ENCODE measurements at regions not wholly inside any gene's neighbourhood (a gene's known extent, or its start where the extent isn't known, plus 50 kb on each side); places are given as distances from the start of the nearest gene placed in this dataset.

GRCh38 chr1:173353350-173353749, 123.8 kb upstream of the PRDX6 start:
- POLR2A ChIA-PET: no interaction called here
- no peak overlapping the region for H3K4me2 ChIP-seq
- ATAC-seq: no peak
- no peak overlapping the region for H3K4me3 ChIP-seq
- no peak for TF ChIP-seq RNF2 (IDR thresholded peaks at IDR 0.05; ENCODE audit: borderline replicate concordance, low read depth)
- no peak for TF ChIP-seq BHLHE40 (IDR thresholded peaks at IDR 0.05; ENCODE audit: low read depth, low read length)
- no peak for TF ChIP-seq TFCP2L1 (CRISPR knock-in tag; IDR thresholded peaks at IDR 0.05)
- TF ChIP-seq MYC (IDR thresholded peaks at IDR 0.05; ENCODE audit: borderline replicate concordance, low read length): no peak
- TF ChIP-seq FOSB (CRISPR knock-in tag; IDR thresholded peaks at IDR 0.05): no peak
- TF ChIP-seq BCL3 (IDR thresholded peaks at IDR 0.05): no peak
- TF ChIP-seq ATOH8 (CRISPR knock-in tag; IDR thresholded peaks at IDR 0.05; ENCODE audit: low read depth): no peak
- TF ChIP-seq POLR2A (IDR thresholded peaks at IDR 0.05; ENCODE audit: low read length): no peak
- TF ChIP-seq ZNF302 (CRISPR knock-in tag; IDR thresholded peaks at IDR 0.05): no peak
- no peak for TF ChIP-seq ESRRA (IDR thresholded peaks at IDR 0.05; ENCODE audit: borderline replicate concordance, low read length)
- TF ChIP-seq CTCF (IDR thresholded peaks at IDR 0.05): no peak
- no peak for TF ChIP-seq FOXS1 (CRISPR knock-in tag; IDR thresholded peaks at IDR 0.05)
- no peak for TF ChIP-seq E2F6 (IDR thresholded peaks at IDR 0.05; ENCODE audit: borderline replicate concordance, low read depth)
- no peaks in the 10 kb centered on the region for H3K9me3 ChIP-seq
- DNase-seq (ENCODE audit: low read depth in 1 of 2, low spot score in 1 of 2): no peak
- CTCF ChIA-PET: no interaction called here
- peaks cover 7% of the 10 kb centered on the region; the same call in 1 of the 3 replicates for H3K4me1 ChIP-seq
- 83% methylated on average over 4 of the region's 4 CpGs for WGBS (ENCODE audit: missing lambda C conversion rate)
- no peak overlapping the region for H3K27ac ChIP-seq
- no peak for FAIRE-seq

- H3K9me3 ChIP-seq: no peaks in the 10 kb centered on the region
- H3K4me3 ChIP-seq: no peak overlapping the region
- FAIRE-seq (no peak), DNase-seq (ENCODE audit: low read depth in 1 of 2, low spot score in 1 of 2) (no peak), ATAC-seq (no peak)
- peaks cover 7% of the 10 kb centered on the region; the same call in 1 of the 3 replicates for H3K4me1 ChIP-seq
- ChIA-PET POLR2A (no interaction called here), CTCF (no interaction called here)
- H3K27ac ChIP-seq: no peak overlapping the region
- no peak overlapping the region for H3K4me2 ChIP-seq
- no peak for TF ChIP-seq EP300 (IDR thresholded peaks at IDR 0.05)
- no peak for TF ChIP-seq CHD2 (IDR thresholded peaks at IDR 0.05; ENCODE audit: low read length, partially characterized antibody)
- no peak for TF ChIP-seq MAZ (IDR thresholded peaks at IDR 0.05; ENCODE audit: borderline replicate concordance, low read depth, low read length)
- no peak for TF ChIP-seq JUN (IDR thresholded peaks at IDR 0.05)
- TF ChIP-seq HMGXB4 (CRISPR knock-in tag; IDR thresholded peaks at IDR 0.05; ENCODE audit: borderline replicate concordance): no peak
- TF ChIP-seq FOSL2 (IDR thresholded peaks at IDR 0.05): no peak
- no peak for TF ChIP-seq FOSL2 (CRISPR knock-in tag; IDR thresholded peaks at IDR 0.05)
- TF ChIP-seq FOSB (CRISPR knock-in tag; IDR thresholded peaks at IDR 0.05): no peak
- no peak for TF ChIP-seq HOXB5 (CRISPR knock-in tag; IDR thresholded peaks at IDR 0.05)
- WGBS (ENCODE audit: missing lambda C conversion rate): 76% methylated on average over 3 of the region's 3 CpGs
Measured at GRCh38 chr1:173354937-173355280, 122.2 kb upstream of the PRDX6 start.
